ENCODE measurements at regions not wholly inside any gene's neighbourhood (a gene's known extent, or its start where the extent isn't known, plus 50 kb on each side); places are given as distances from the start of the nearest gene placed in this dataset.

- TF ChIP-seq POLR2A (IDR thresholded peaks at IDR 0.05) (no peak), CTCF (IDR thresholded peaks at IDR 0.05) (no peak)
- no peaks in the 10 kb centered on the region for H3K9me3 ChIP-seq (replicated peaks in 1 of 3)
- H3K27ac ChIP-seq, result no peak overlapping the region
- H3K36me3 ChIP-seq (replicated peaks in 1 of 2), result no peaks in the 10 kb centered on the region
- H3K27me3 ChIP-seq, result no peaks in the 10 kb centered on the region
- intact Hi-C loops (cut with DNase I), result no loop called here
- H3K4me1 ChIP-seq (replicated peaks in 1 of 2), result no peaks in the 10 kb centered on the region
- peak in 5 of 7 donors; percentile 50 to 59 (median 54) for DNase-seq
- H3K4me3 ChIP-seq, result no peak overlapping the region
- WGBS, 4 donors, result 49 to 73% (median 53%) methylated on average over 3 of the region's 3 CpGs
Observed at GRCh38 chr5:10839118-10839517, 78.1 kb upstream of the DAP start.

GRCh38 chr5:10838038-10838437 lies 77.0 kb upstream of the DAP start:
- no peaks in the 10 kb centered on the region for H3K9me3 ChIP-seq (replicated peaks in 1 of 3)

GRCh38 chr5:10836986-10837385 lies 76.0 kb upstream of the DAP start:
- Histone ChIP-seq H3K4me1 (replicated peaks in 1 of 2) (no peaks in the 10 kb centered on the region), H3K4me3 (no peak overlapping the region), H3K27me3 (no peaks in the 10 kb centered on the region), H3K36me3 (replicated peaks in 1 of 2) (no peaks in the 10 kb centered on the region), H3K9me3 (replicated peaks in 1 of 3) (no peaks in the 10 kb centered on the region), H3K27ac (no peak overlapping the region)
- no peak for DNase-seq
- WGBS, 4 donors, result 92 to 97% (median 95%) methylated on average over 2 of the region's 2 CpGs
- TF ChIP-seq CTCF (IDR thresholded peaks at IDR 0.05), result no peak
- TF ChIP-seq POLR2A (IDR thresholded peaks at IDR 0.05), result no peak
- intact Hi-C loops (cut with DNase I), result no loop called here

More at GRCh38 chr5:10838038-10838437, 77.0 kb upstream of the DAP start:
- WGBS, 4 donors, result 42 to 58% (median 49%) methylated on average over 5 of the region's 5 CpGs
- TF ChIP-seq POLR2A (IDR thresholded peaks at IDR 0.05) (no peak), CTCF (IDR thresholded peaks at IDR 0.05) (no peak)
- H3K4me3 ChIP-seq, result no peak overlapping the region
- intact Hi-C loops (cut with DNase I), result no loop called here
- no peaks in the 10 kb centered on the region for H3K36me3 ChIP-seq (replicated peaks in 1 of 2)
- peak in 4 of 7 donors; percentile 33 to 47 (median 41) for DNase-seq
- H3K27ac ChIP-seq, result no peak overlapping the region
- H3K4me1 ChIP-seq (replicated peaks in 1 of 2), result no peaks in the 10 kb centered on the region
- H3K27me3 ChIP-seq, result no peaks in the 10 kb centered on the region

- DNase-seq, result no peak
- intact Hi-C loops (cut with DNase I), result no loop called here
- Histone ChIP-seq H3K36me3 (replicated peaks in 1 of 2) (no peaks in the 10 kb centered on the region), H3K4me3 (no peak overlapping the region), H3K27ac (no peak overlapping the region), H3K9me3 (replicated peaks in 1 of 3) (no peaks in the 10 kb centered on the region), H3K4me1 (replicated peaks in 1 of 2) (no peaks in the 10 kb centered on the region), H3K27me3 (no peaks in the 10 kb centered on the region)
- WGBS, 4 donors, result 91 to 96% (median 94%) methylated on average over 1 of the region's 1 CpG
- no peak for TF ChIP-seq POLR2A (IDR thresholded peaks at IDR 0.05)
- TF ChIP-seq CTCF (IDR thresholded peaks at IDR 0.05), result no peak
Observed at GRCh38 chr5:10834695-10835094, 73.7 kb upstream of the DAP start.
